Karpas-422 (cell line): ENCODE measurements at regions not wholly inside any gene's neighbourhood (a gene's known extent, or its start where the extent isn't known, plus 50 kb on each side); places are given as distances from the start of the nearest gene placed in this dataset.

Experiments used
- DNase-seq: peaks from one replicate; pipeline ENCODE4 v3.0.0-alpha.2; 2015
- H2AFZ ChIP-seq: fragments of 200-600 bp; sonication (generic); 2 replicates; pipeline ENCODE4 v1.6.1; 2014; ENCODE audit warnings: antibody characterized with exemption, low read length, mixed read lengths
- H3K27ac ChIP-seq: fragments of 200-600 bp; sonication (generic); 2 replicates; pipeline ENCODE4 v1.5.1; 2014; ENCODE audit warnings: mild to moderate bottlenecking, low read length, moderate library complexity
- H3K27me3 ChIP-seq: fragments of 200-600 bp; sonication (generic); 2 replicates; pipeline ENCODE4 v1.6.1; 2014; ENCODE audit warnings: low read length, mixed read lengths
- H3K36me3 ChIP-seq: fragments of 200-600 bp; sonication (generic); 2 replicates; pipeline ENCODE4 v1.6.1; 2014; ENCODE audit warnings: low read length, mixed read lengths; ENCODE audit not compliant: insufficient read depth
- H3K4me1 ChIP-seq: fragments of 200-600 bp; sonication (generic); 2 replicates; pipeline ENCODE4 v1.6.1; 2014; ENCODE audit warnings: mild to moderate bottlenecking, low read length, mixed read lengths
- H3K4me2 ChIP-seq: fragments of 200-600 bp; sonication (generic); 2 replicates; pipeline ENCODE4 v1.6.1; 2014; ENCODE audit warnings: low read length, low read depth, mild to moderate bottlenecking; ENCODE audit not compliant: poor library complexity, severe bottlenecking
- H3K4me3 ChIP-seq: fragments of 200-600 bp; sonication (generic); 2 replicates; pipeline ENCODE4 v1.5.1; 2014; ENCODE audit warnings: mild to moderate bottlenecking, antibody characterized with exemption, low read length, mixed read lengths
- H3K79me2 ChIP-seq: fragments of 200-600 bp; sonication (generic); 2 replicates; pipeline ENCODE4 v1.6.1; 2014; ENCODE audit warnings: mild to moderate bottlenecking, low read length, mixed read lengths
- H3K9ac ChIP-seq: fragments of 200-600 bp; sonication (generic); 2 replicates; pipeline ENCODE4 v1.6.0; 2014; ENCODE audit warnings: low read length
- H3K9me2 ChIP-seq: fragments of 200-600 bp; sonication (generic), shearing (Covaris generic); replicated peaks from 2 replicates; pipeline ENCODE4 v1.6.0; 2014; ENCODE audit warnings: mild to moderate bottlenecking, low read length, moderate library complexity; ENCODE audit not compliant: insufficient read depth
- H3K9me3 ChIP-seq: fragments of 300-700, 200-600 bp; sonication (generic); 2 replicates; pipeline ENCODE4 v1.6.1; 2014; ENCODE audit warnings: low read length, mixed read lengths
- H4K20me1 ChIP-seq: fragments of 200-600 bp; sonication (generic); 2 replicates; pipeline ENCODE4 v1.6.1; 2014; ENCODE audit warnings: mild to moderate bottlenecking, antibody characterized with exemption, low read length, low read depth; ENCODE audit not compliant: insufficient read depth

DNA sequence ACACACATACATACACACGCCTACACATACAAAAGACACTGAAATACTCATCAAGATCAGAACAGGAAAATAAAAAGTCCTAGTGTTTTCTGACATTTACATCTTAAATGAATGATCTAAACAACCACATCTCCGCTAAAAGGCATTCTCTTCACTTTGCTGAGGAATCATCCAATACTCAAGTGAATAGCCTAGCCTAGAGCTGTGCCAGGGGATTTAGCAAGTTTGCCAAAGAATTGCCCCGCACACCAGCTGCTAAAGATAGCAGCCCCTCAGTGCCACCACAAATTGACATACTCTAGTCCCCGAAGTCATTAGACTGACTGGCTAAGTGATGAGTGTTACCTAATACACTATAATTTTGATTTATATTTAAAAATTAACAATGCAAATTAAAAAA is 246.8 kb upstream of the POU3F2 start:
- H3K9me3 ChIP-seq = no peaks in the 10 kb centered on the region
- H2AFZ ChIP-seq = no peak overlapping the region
- H3K79me2 ChIP-seq = no peaks in the 10 kb centered on the region
- no peaks in the 10 kb centered on the region for H3K9me2 ChIP-seq
- H3K4me2 ChIP-seq = no peak overlapping the region
- no peaks in the 10 kb centered on the region for H3K27me3 ChIP-seq
- no peak overlapping the region for H3K9ac ChIP-seq
- no peak for DNase-seq
- H3K36me3 ChIP-seq = no peaks in the 10 kb centered on the region
- H3K27ac ChIP-seq = no peak overlapping the region
- H3K4me1 ChIP-seq = no peaks in the 10 kb centered on the region
- no peaks in the 10 kb centered on the region for H4K20me1 ChIP-seq
- H3K4me3 ChIP-seq = no peak overlapping the region

DNA sequence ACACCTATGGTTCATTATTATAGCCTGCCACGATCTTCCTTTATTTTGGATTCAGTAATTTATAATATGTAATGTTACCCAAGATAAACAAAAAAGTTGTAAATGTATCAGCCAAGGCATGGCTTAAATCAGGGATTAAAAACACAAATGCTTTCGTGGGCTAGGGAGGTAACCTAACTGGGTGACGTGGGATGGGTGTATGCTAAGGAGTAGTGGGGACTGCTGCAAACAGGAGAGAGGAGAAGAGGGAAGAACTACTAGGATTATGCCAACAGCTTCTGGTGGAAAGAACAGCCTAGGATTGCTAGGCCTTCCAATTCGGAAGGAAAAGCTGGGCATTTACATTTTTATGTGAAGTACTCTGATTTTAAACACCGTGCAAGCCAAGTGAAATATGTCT is 244.8 kb upstream of the POU3F2 start:
- no peaks in the 10 kb centered on the region for H4K20me1 ChIP-seq

DNA sequence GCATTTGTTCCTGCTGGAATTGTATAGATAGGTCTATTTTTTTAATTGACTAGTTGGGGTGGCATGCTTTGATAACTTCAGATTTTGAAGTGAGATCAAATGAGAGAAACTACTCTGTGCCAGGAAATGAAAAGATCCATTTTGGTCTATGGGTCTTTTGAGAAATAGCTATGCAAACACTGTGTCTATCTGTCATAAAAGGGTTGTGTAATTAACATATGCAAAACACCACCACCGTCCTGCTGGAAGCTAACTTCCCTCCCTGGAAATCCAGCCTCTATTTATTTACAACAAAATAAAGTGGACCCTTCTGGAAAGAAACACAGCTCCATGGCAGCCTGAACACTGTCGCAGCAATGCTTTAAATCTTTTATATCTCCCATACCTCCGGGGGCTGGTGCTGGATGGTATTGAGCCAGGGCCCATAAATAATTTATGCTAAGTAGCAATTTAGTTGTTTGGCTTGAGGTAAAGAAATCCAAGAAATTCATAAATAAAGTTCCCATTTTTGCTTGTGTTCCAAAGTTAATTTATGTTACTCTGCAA is 244.2 kb upstream of the POU3F2 start:
- Histone ChIP-seq H3K4me2 (no peak overlapping the region), H3K27me3 (no peaks in the 10 kb centered on the region; the same call in 1 of the 2 replicates), H3K36me3 (no peaks in the 10 kb centered on the region), H3K27ac (no peak overlapping the region), H4K20me1 (no peaks in the 10 kb centered on the region), H3K79me2 (no peaks in the 10 kb centered on the region), H3K9me2 (no peaks in the 10 kb centered on the region), H3K9me3 (no peaks in the 10 kb centered on the region), H3K4me1 (no peaks in the 10 kb centered on the region), H2AFZ (no peak overlapping the region), H3K4me3 (no peak overlapping the region), H3K9ac (no peak overlapping the region)
- DNase-seq = no peak

More for the DNA sequence above, 244.8 kb upstream of the POU3F2 start:
- no peaks in the 10 kb centered on the region for H3K36me3 ChIP-seq
- no peaks in the 10 kb centered on the region for H3K79me2 ChIP-seq
- no peak overlapping the region for H3K9ac ChIP-seq
- DNase-seq = no peak
- H3K27ac ChIP-seq = no peak overlapping the region
- H3K4me3 ChIP-seq = no peak overlapping the region
- no peak overlapping the region for H2AFZ ChIP-seq
- H3K4me1 ChIP-seq = no peaks in the 10 kb centered on the region
- H3K27me3 ChIP-seq = no peaks in the 10 kb centered on the region; the same call in 1 of the 2 replicates
- H3K9me3 ChIP-seq = no peaks in the 10 kb centered on the region
- no peaks in the 10 kb centered on the region for H3K9me2 ChIP-seq
- H3K4me2 ChIP-seq = no peak overlapping the region

DNA sequence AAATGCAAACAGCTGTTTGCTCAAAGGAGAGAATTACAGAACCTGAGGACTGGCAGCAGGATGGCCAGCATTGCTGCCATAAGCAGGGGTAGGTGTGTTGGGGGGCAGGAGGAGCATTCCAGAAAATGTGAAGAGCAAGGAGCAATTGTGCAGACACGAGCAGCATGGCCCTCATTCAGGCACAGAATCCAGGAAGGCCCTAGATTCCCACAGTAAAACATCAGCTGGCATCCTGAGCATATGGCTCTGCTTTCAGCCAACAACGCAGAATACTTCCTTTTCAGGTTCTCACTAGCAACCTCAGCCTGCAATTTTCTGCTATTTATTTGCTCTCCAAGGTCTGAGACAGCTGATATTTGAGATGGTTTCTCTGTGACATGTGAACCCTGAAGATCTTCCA is 243.4 kb upstream of the POU3F2 start:
- no peaks in the 10 kb centered on the region; the same call in 1 of the 2 replicates for H3K27me3 ChIP-seq
- no peak overlapping the region for H3K4me3 ChIP-seq
- H3K4me1 ChIP-seq = no peaks in the 10 kb centered on the region
- H2AFZ ChIP-seq = no peak overlapping the region
- no peaks in the 10 kb centered on the region for H3K9me3 ChIP-seq
- H3K27ac ChIP-seq = no peak overlapping the region
- H3K4me2 ChIP-seq = no peak overlapping the region
- no peaks in the 10 kb centered on the region for H3K9me2 ChIP-seq
- no peaks in the 10 kb centered on the region for H3K79me2 ChIP-seq
- no peak for DNase-seq
- H3K36me3 ChIP-seq = no peaks in the 10 kb centered on the region
- no peaks in the 10 kb centered on the region for H4K20me1 ChIP-seq
- no peak overlapping the region for H3K9ac ChIP-seq

DNA sequence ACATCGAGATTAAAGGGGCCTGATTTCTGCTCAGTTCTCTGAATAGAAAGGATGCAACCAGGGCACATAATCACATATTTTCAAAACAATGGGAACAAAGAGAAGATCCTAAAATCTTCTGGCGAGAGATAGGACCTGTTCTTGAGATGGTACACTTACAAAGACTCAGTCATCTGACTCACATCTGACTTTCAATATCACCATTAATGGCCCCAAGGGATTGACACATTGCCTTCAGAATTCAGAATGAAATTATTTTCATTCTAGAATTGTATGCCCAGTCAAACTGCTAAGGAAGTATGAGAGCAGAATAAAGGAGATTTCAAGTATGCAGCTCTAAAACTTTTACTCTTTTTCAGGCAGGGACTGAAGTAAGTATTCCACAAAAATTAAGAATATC is 240.7 kb upstream of the POU3F2 start:
- no peak for DNase-seq
- no peaks in the 10 kb centered on the region for H4K20me1 ChIP-seq
- no peaks in the 10 kb centered on the region for H3K9me3 ChIP-seq
- H3K27me3 ChIP-seq = no peaks in the 10 kb centered on the region; the same call in 1 of the 2 replicates
- no peaks in the 10 kb centered on the region for H3K4me1 ChIP-seq
- H3K79me2 ChIP-seq = no peaks in the 10 kb centered on the region
- H3K27ac ChIP-seq = no peak overlapping the region
- H3K4me2 ChIP-seq = no peak overlapping the region
- no peaks in the 10 kb centered on the region for H3K36me3 ChIP-seq
- H3K9ac ChIP-seq = no peak overlapping the region
- H2AFZ ChIP-seq = no peak overlapping the region
- H3K9me2 ChIP-seq = no peaks in the 10 kb centered on the region; the same call in 1 of the 2 replicates
- no peak overlapping the region for H3K4me3 ChIP-seq

DNA sequence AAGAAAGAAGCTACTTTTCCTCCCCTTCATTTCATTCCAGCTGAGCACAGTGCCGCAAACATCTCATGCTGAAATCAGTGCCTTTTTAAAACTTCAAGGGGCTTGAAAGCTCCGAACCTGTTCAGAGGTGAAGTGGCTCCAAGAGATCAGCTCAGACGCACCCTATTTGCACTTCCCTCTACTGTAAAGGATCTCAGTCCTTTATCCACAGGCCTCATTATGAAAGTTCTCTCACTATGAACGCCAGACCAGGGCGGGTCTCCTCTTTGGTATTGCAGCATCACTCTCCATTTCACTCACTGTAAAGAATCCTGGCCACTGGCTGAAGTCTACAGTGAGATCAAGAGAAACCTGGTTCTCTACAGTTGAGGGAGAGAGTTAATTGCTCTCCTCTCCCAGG is 232.7 kb upstream of the POU3F2 start:
- no peaks in the 10 kb centered on the region; the same call in 1 of the 2 replicates for H3K9me2 ChIP-seq
- H3K4me1 ChIP-seq = no peaks in the 10 kb centered on the region
- H3K4me2 ChIP-seq = no peak overlapping the region
- no peaks in the 10 kb centered on the region for H3K36me3 ChIP-seq
- H3K4me3 ChIP-seq = no peak overlapping the region
- no peak overlapping the region for H3K27ac ChIP-seq
- H4K20me1 ChIP-seq = no peaks in the 10 kb centered on the region
- no peaks in the 10 kb centered on the region for H3K27me3 ChIP-seq
- H3K9ac ChIP-seq = no peak overlapping the region
- DNase-seq = no peak
- no peak overlapping the region for H2AFZ ChIP-seq
- H3K9me3 ChIP-seq = no peaks in the 10 kb centered on the region
- no peaks in the 10 kb centered on the region for H3K79me2 ChIP-seq

DNA sequence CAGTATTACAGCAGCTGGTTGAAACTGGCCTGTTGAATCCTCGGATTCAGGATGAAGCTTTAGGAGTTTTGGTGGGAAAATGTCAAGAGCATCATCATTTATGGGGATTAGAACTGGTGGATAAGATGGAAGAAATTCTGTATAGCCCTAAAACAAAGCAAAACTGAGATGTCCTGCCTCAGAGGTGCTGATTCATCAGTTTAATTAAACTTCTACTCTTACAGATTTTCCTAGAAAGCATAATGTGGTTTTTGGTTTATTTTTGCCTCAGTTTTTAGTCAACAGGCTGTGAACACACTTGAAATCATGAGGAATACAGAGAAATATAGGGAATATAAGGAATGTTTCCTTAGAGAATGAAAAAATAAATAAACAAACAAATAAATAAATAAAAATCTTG is 228.7 kb upstream of the POU3F2 start:
- H3K36me3 ChIP-seq = no peaks in the 10 kb centered on the region
- H3K4me2 ChIP-seq = no peak overlapping the region
- H2AFZ ChIP-seq = no peak overlapping the region
- no peaks in the 10 kb centered on the region for H3K9me2 ChIP-seq
- H3K4me1 ChIP-seq = no peaks in the 10 kb centered on the region
- no peaks in the 10 kb centered on the region for H3K9me3 ChIP-seq
- no peak for DNase-seq
- no peaks in the 10 kb centered on the region for H3K27me3 ChIP-seq
- no peak overlapping the region for H3K9ac ChIP-seq
- no peak overlapping the region for H3K4me3 ChIP-seq
- H3K79me2 ChIP-seq = no peaks in the 10 kb centered on the region
- no peaks in the 10 kb centered on the region for H4K20me1 ChIP-seq
- no peak overlapping the region for H3K27ac ChIP-seq

DNA sequence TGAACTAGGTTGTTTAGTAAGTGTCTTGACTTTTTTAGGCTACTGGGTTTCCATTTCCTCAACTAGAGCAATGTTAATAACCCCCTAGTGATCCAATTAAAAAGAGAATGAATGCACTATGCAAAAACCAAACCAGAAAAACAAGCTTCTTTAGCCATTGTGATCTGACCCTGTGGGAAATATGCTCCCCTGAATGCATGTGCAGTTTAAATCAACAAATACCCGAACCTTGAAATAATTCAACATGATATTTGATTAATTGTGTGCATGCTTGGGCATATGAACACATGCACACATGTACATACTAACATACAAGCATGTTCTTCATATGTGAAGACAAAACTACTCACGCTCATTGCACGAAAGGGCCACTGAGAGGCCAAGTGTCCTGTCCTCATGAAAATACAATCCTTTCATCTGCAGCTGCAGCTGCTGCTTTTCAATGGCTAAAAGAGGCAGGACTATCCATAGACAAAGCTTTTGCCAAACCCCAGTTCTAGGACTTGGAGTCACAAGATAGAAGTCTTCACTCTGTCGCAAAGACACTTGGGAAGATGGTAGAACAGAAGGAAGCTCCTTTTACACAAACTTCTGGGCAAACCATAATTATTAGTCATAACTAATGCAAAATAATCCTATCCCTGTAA is 207.1 kb upstream of the POU3F2 start:
- H4K20me1 ChIP-seq = no peaks in the 10 kb centered on the region
- H3K27ac ChIP-seq = no peak overlapping the region
- H3K79me2 ChIP-seq = no peaks in the 10 kb centered on the region

More for the DNA sequence above, 207.1 kb upstream of the POU3F2 start:
- no peaks in the 10 kb centered on the region for H3K4me1 ChIP-seq
- H3K4me2 ChIP-seq = no peak overlapping the region
- H3K9me3 ChIP-seq = no peaks in the 10 kb centered on the region
- no peak overlapping the region for H3K4me3 ChIP-seq
- no peaks in the 10 kb centered on the region for H3K9me2 ChIP-seq
- no peak overlapping the region for H2AFZ ChIP-seq
- no peak for DNase-seq
- no peaks in the 10 kb centered on the region for H3K36me3 ChIP-seq
- H3K9ac ChIP-seq = no peak overlapping the region
- no peaks in the 10 kb centered on the region for H3K27me3 ChIP-seq
